ENCODE measurements at regions not wholly inside any gene's neighbourhood (a gene's known extent, or its start where the extent isn't known, plus 50 kb on each side); places are given as distances from the start of the nearest gene placed in this dataset.

GRCh38 chr5:96196890-96197289, 235.2 kb upstream of the ELL2 start:
- no peak overlapping the region for H3K4me3 Mint-ChIP-seq (ENCODE audit: unreplicated experiment)

GRCh38 chr5:96196407-96196806, 234.8 kb upstream of the ELL2 start:
- Mint-ChIP-seq H3K4me3 (ENCODE audit: unreplicated experiment) (no peak overlapping the region), H3K27ac (ENCODE audit: low read depth, unreplicated experiment) (no peak overlapping the region), H3K9me3 (ENCODE audit: unreplicated experiment) (peaks cover 7% of the 10 kb centered on the region), H3K36me3 (ENCODE audit: insufficient read depth, unreplicated experiment) (peaks cover 6% of the 10 kb centered on the region), H3K4me1 (ENCODE audit: insufficient read depth, unreplicated experiment) (no peaks in the 10 kb centered on the region), H3K27me3 (ENCODE audit: insufficient read depth, unreplicated experiment) (no peaks in the 10 kb centered on the region)
- TF ChIP-seq, protein P1, sequence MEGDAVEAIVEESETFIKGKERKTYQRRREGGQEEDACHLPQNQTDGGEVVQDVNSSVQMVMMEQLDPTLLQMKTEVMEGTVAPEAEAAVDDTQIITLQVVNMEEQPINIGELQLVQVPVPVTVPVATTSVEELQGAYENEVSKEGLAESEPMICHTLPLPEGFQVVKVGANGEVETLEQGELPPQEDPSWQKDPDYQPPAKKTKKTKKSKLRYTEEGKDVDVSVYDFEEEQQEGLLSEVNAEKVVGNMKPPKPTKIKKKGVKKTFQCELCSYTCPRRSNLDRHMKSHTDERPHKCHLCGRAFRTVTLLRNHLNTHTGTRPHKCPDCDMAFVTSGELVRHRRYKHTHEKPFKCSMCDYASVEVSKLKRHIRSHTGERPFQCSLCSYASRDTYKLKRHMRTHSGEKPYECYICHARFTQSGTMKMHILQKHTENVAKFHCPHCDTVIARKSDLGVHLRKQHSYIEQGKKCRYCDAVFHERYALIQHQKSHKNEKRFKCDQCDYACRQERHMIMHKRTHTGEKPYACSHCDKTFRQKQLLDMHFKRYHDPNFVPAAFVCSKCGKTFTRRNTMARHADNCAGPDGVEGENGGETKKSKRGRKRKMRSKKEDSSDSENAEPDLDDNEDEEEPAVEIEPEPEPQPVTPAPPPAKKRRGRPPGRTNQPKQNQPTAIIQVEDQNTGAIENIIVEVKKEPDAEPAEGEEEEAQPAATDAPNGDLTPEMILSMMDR (IDR thresholded peaks at IDR 0.05; ENCODE audit: unreplicated experiment) = no peak
- CTCF ChIA-PET = no interaction called here
- intact Hi-C loops (cut with micrococcal nuclease) = no loop called here
- POLR2A ChIA-PET = interaction anchor here (0.7 kb wide), 1 partner anchor 124 kb away, joined by 3 read pairs; no protein-coding TSS in a partner anchor
- BruUV-seq (replicated peaks) = no TSS peak
- DNase-seq (ENCODE audit: unreplicated experiment) = no peak

More at GRCh38 chr5:96196890-96197289, 235.2 kb upstream of the ELL2 start:
- Mint-ChIP-seq H3K27ac (ENCODE audit: low read depth, unreplicated experiment) (no peak overlapping the region), H3K9me3 (ENCODE audit: unreplicated experiment) (peaks cover 7% of the 10 kb centered on the region), H3K27me3 (ENCODE audit: insufficient read depth, unreplicated experiment) (no peaks in the 10 kb centered on the region), H3K36me3 (ENCODE audit: insufficient read depth, unreplicated experiment) (peaks cover 6% of the 10 kb centered on the region), H3K4me1 (ENCODE audit: insufficient read depth, unreplicated experiment) (no peaks in the 10 kb centered on the region)
- BruUV-seq (replicated peaks) = no TSS peak
- DNase-seq (ENCODE audit: unreplicated experiment) = no peak
- TF ChIP-seq, protein P1 (IDR thresholded peaks at IDR 0.05; ENCODE audit: unreplicated experiment) = no peak
- POLR2A ChIA-PET = interaction anchor here (0.7 to 1.2 kb wide), 2 partner anchors 56 to 125 kb away, joined by 3 read pairs; no protein-coding TSS in a partner anchor
- intact Hi-C loops (cut with micrococcal nuclease) = no loop called here
- CTCF ChIA-PET = interaction anchor here (0.7 kb wide), 1 partner anchor 10 kb away, joined by 3 read pairs; no protein-coding TSS in a partner anchor

GRCh38 chr5:96195123-96195522, 233.5 kb upstream of the ELL2 start:
- CTCF ChIA-PET = no interaction called here
- Mint-ChIP-seq H3K27me3 (ENCODE audit: insufficient read depth, unreplicated experiment) (no peaks in the 10 kb centered on the region), H3K4me1 (ENCODE audit: insufficient read depth, unreplicated experiment) (no peaks in the 10 kb centered on the region), H3K4me3 (ENCODE audit: unreplicated experiment) (no peak overlapping the region), H3K36me3 (ENCODE audit: insufficient read depth, unreplicated experiment) (peaks cover 6% of the 10 kb centered on the region), H3K27ac (ENCODE audit: low read depth, unreplicated experiment) (no peak overlapping the region), H3K9me3 (ENCODE audit: unreplicated experiment) (peaks cover 7% of the 10 kb centered on the region)
- intact Hi-C loops (cut with micrococcal nuclease) = no loop called here
- TF ChIP-seq, protein P1 (IDR thresholded peaks at IDR 0.05; ENCODE audit: unreplicated experiment) = no peak
- no peak for DNase-seq (ENCODE audit: unreplicated experiment)
- POLR2A ChIA-PET = interaction anchor here (1.6 to 1.8 kb wide), 2 partner anchors 9 kb away, joined by 5 read pairs; no protein-coding TSS in a partner anchor
- no TSS peak for BruUV-seq (replicated peaks)

DNA sequence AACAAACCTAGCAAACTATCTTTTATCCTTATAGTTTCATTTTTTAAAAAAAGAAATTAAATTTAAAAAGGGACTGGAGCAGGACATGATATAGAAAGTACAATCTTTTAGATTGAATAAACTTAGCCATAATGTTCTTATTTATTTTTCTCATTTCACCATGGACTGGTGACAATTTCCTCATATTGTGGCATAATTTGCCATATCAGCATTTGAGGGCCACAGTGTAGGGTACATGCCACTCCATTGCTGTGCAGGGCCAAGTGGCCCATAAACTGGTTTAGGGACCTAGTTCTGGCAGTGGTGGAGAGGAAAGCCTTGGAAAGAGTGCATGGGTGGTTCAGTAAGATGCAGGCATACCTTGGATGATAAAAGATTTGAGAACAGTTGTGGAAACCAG, 232.9 kb upstream of the ELL2 start:
- DNase-seq (ENCODE audit: unreplicated experiment) = no peak
- no peaks in the 10 kb centered on the region for H3K4me1 Mint-ChIP-seq (ENCODE audit: insufficient read depth, unreplicated experiment)
- no TSS peak for BruUV-seq (replicated peaks)
- no peaks in the 10 kb centered on the region for H3K27me3 Mint-ChIP-seq (ENCODE audit: insufficient read depth, unreplicated experiment)
- intact Hi-C loops (cut with micrococcal nuclease) = no loop called here
- CTCF ChIA-PET = no interaction called here
- H3K9me3 Mint-ChIP-seq (ENCODE audit: unreplicated experiment) = peaks cover 7% of the 10 kb centered on the region
- H3K4me3 Mint-ChIP-seq (ENCODE audit: unreplicated experiment) = no peak overlapping the region
- no peak overlapping the region for H3K27ac Mint-ChIP-seq (ENCODE audit: low read depth, unreplicated experiment)
- peaks cover 6% of the 10 kb centered on the region for H3K36me3 Mint-ChIP-seq (ENCODE audit: insufficient read depth, unreplicated experiment)
- TF ChIP-seq, protein P1 (IDR thresholded peaks at IDR 0.05; ENCODE audit: unreplicated experiment) = no peak
- POLR2A ChIA-PET = interaction anchor here (0.6 to 1.8 kb wide), 4 partner anchors 9 to 65 kb away, joined by 3 to 5 read pairs (median 4); no protein-coding TSS in a partner anchor

Data from MCF 10A (cell line).